NCI-H82 (cell line): ENCODE measurements at regions not wholly inside any gene's neighbourhood (a gene's known extent, or its start where the extent isn't known, plus 50 kb on each side); places are given as distances from the start of the nearest gene placed in this dataset.
"Not testable (repeated sequence)": the region's sequence is repeated elsewhere in the genome, so short reads cannot be mapped to it uniquely, and the experiment has no call there.

Experiments used
- DNase-seq: peaks from one replicate; lab custom pipeline; 2025; lab: John Stamatoyannopoulos, UW

GRCh38 chr19:34575206-34575605 is 93.6 kb downstream of the WTIP start:
- DNase-seq = no peak

- DNase-seq = no peak
These were observed 93.1 kb downstream of the WTIP start for GRCh38 chr19:34574704-34575103.

- no peak for DNase-seq
These were observed 91.8 kb downstream of the WTIP start for GRCh38 chr19:34573226-34573864.

DNA sequence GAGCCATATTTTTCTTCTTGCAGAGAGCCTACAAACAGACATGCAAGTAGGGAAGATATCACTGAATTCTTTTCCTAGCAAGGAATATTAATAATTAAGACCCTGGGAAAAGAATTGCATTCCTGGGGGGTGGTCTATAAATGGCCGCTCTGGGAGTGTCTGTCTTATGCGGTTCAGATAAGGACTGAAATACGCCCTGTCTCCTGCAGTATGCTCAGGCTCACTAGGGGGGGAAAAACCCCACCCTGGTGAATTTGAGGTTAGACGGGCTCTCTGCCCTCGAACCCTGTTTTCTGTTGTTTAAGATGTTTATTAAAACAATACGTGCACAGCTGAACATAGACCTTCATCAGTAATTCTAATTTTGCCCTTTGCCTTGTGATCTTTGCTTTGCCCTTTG is 88.6 kb downstream of the WTIP start:
- DNase-seq = not testable (repeated sequence)

GRCh38 chr19:34562344-34562743 is 80.8 kb downstream of the WTIP start:
- not testable (repeated sequence) for DNase-seq
